ENCODE measurements at regions not wholly inside any gene's neighbourhood (a gene's known extent, or its start where the extent isn't known, plus 50 kb on each side); places are given as distances from the start of the nearest gene placed in this dataset.

- no peak for TF ChIP-seq CTCF (conservative IDR thresholded peaks at IDR 0.05; ENCODE audit: low read depth, low read length)
- DNase-seq (ENCODE audit: low read depth), result no peak
These were observed 252.2 kb downstream of the TSHZ3 start for GRCh38 chr19:31096935-31097545.

DNA sequence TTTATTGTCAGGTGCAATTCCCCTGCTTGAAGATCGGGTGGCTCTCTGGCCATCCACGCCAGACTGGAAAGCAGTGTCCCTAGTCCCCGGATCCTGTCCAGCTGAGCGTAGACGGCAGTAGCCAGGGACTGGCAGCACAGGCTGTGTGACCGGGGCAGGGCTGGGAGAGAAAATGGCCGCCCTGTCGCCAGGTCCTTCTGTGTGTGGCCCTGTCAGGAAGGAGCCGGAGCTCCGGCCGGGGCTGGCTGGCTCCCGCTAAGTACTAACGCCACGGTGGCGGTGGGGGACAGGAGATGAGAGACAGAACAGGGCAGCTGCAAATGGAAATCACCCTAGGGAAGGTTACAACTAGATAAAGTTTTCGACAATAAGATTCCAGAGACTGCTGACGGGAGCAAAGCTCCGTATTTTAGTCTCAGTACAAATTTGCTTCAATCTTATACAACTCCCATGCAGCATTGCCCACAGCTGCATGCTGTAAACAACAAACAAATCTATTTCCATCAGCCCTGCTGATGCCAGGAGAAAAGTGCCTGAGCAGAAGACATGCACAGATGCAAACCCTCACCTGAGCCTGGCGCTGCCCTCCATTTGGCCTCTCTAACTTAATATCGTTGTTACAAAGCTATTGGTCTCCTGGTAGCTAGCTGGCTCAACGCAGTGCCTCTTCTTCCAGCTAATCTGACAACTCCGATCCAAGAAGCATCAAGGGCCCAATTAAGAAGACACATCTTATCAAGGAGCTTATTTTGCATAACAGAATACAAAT is 253.0 kb downstream of the TSHZ3 start:
- TF ChIP-seq CTCF (conservative IDR thresholded peaks at IDR 0.05; ENCODE audit: low read depth, low read length), result no peak
- H3K4me3 ChIP-seq (ENCODE audit: low read length), result no peak overlapping the region
- DNase-seq (ENCODE audit: low read depth), result no peak

More at GRCh38 chr19:31096935-31097545, 252.2 kb downstream of the TSHZ3 start:
- no peak overlapping the region for H3K4me3 ChIP-seq (ENCODE audit: low read length)

GRCh38 chr19:31095100-31095804 is 254.0 kb downstream of the TSHZ3 start:
- DNase-seq (ENCODE audit: low read depth), result no peak
- no peak overlapping the region for H3K4me3 ChIP-seq (ENCODE audit: low read length)
- TF ChIP-seq CTCF (conservative IDR thresholded peaks at IDR 0.05; ENCODE audit: low read depth, low read length), result no peak

- TF ChIP-seq CTCF (conservative IDR thresholded peaks at IDR 0.05; ENCODE audit: low read depth, low read length), result no peak
- no peak for DNase-seq (ENCODE audit: low read depth)
These were observed 257.0 kb downstream of the TSHZ3 start for GRCh38 chr19:31092274-31092673.

DNA sequence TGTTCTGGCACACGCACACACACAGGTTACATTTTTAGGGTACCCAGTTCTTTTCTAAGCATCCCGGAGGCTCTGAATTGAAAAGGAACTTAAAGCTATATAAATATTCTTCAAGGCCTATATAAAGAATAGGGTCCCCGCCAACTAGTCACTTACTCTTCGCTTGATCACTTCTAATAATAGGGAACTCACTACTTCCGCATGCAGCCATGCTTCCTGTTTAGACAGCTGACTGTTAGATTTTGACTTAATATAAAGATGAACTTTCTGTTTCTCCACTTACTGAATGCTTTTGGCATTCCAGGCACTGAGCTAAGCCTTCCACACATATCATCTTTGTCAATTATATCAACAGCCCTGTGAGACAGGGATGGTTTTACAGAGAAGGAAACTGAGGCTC is 259.6 kb downstream of the TSHZ3 start:
- no peak overlapping the region for H3K4me3 ChIP-seq (ENCODE audit: low read length)
- TF ChIP-seq CTCF (conservative IDR thresholded peaks at IDR 0.05; ENCODE audit: low read depth, low read length), result no peak
- no peak for DNase-seq (ENCODE audit: low read depth)

More at GRCh38 chr19:31092274-31092673, 257.0 kb downstream of the TSHZ3 start:
- H3K4me3 ChIP-seq (ENCODE audit: low read length), result no peak overlapping the region

GRCh38 chr19:31085125-31085524 is 264.1 kb downstream of the TSHZ3 start:
- no peak for DNase-seq (ENCODE audit: low read depth)
- no peak overlapping the region for H3K4me3 ChIP-seq (ENCODE audit: low read length)
- TF ChIP-seq CTCF (conservative IDR thresholded peaks at IDR 0.05; ENCODE audit: low read depth, low read length), result no peak
